KMS-11 (cell line): ENCODE measurements at regions not wholly inside any gene's neighbourhood (a gene's known extent, or its start where the extent isn't known, plus 50 kb on each side); places are given as distances from the start of the nearest gene placed in this dataset.

Source experiments
- H2AFZ ChIP-seq: fragments of 200-600 bp; sonication (generic); 2 replicates; pipeline ENCODE4 v1.6.1; 2016; ENCODE audit warnings: antibody characterized with exemption, mixed run types, low read depth
- H3K27ac ChIP-seq: fragments of 200-600 bp; sonication (generic); 2 replicates; pipeline ENCODE4 v1.6.1; 2016; ENCODE audit warnings: mild to moderate bottlenecking, mixed run types
- H3K27me3 ChIP-seq: fragments of 200-600 bp; sonication (generic); 2 replicates; pipeline ENCODE4 v1.6.1; 2017; ENCODE audit warnings: mild to moderate bottlenecking, low read depth, mixed run types, moderate library complexity; ENCODE audit not compliant: insufficient read depth
- H3K36me3 ChIP-seq: fragments of 200-600 bp; sonication (generic); 2 replicates; pipeline ENCODE4 v1.6.1; 2017; ENCODE audit warnings: mild to moderate bottlenecking, mixed run types; ENCODE audit not compliant: insufficient read depth
- H3K4me1 ChIP-seq: fragments of 200-600 bp; sonication (generic); 2 replicates; pipeline ENCODE4 v1.6.1; 2016; ENCODE audit warnings: mild to moderate bottlenecking, low read depth, mixed run types; ENCODE audit not compliant: poor library complexity, severe bottlenecking
- H3K4me2 ChIP-seq: fragments of 200-600 bp; sonication (generic); 2 replicates; pipeline ENCODE4 v1.7.0; 2016; ENCODE audit warnings: mild to moderate bottlenecking, mixed run types
- H3K4me3 ChIP-seq: fragments of 200-600 bp; sonication (generic); IDR thresholded peaks from 2 replicates; pipeline ENCODE4 v1.6.1; 2017; ENCODE audit warnings: low read depth, low read length, mixed read lengths; ENCODE audit not compliant: insufficient read depth
- H3K79me2 ChIP-seq: fragments of 200-600 bp; sonication (generic); 2 replicates; pipeline ENCODE4 v1.6.1; 2016; ENCODE audit warnings: low read depth, mixed run types; ENCODE audit not compliant: insufficient read depth
- H3K9ac ChIP-seq: fragments of 200-600 bp; sonication (generic); 2 replicates; pipeline ENCODE4 v1.6.1; 2016; ENCODE audit warnings: mild to moderate bottlenecking, mixed run types
- H4K20me1 ChIP-seq: fragments of 200-600 bp; sonication (generic); 2 replicates; pipeline ENCODE4 v1.6.1; 2016; ENCODE audit warnings: mild to moderate bottlenecking, mixed run types; ENCODE audit not compliant: insufficient read depth
- CTCF ChIP-seq: fragments of 200-600 bp; sonication (generic); conservative IDR thresholded peaks from 2 replicates; pipeline ENCODE4 v1.6.1; 2017; ENCODE audit warnings: low read depth, mild to moderate bottlenecking, antibody characterized with exemption, low read length, moderate library complexity, mixed read lengths

- Histone ChIP-seq H3K4me3 (no peak overlapping the region), H3K9ac (no peak overlapping the region), H3K4me2 (no peak overlapping the region), H4K20me1 (no peaks in the 10 kb centered on the region), H3K4me1 (no peaks in the 10 kb centered on the region), H3K27ac (no peak overlapping the region), H3K27me3 (no peaks in the 10 kb centered on the region), H3K79me2 (no peaks in the 10 kb centered on the region), H2AFZ (no peak overlapping the region), H3K36me3 (no peaks in the 10 kb centered on the region)
- TF ChIP-seq CTCF, result no peak
These were observed 169.6 kb downstream of the TBXT start for GRCh38 chr6:165998072-165998471.

GRCh38 chr6:165991341-165991740, 176.3 kb downstream of the TBXT start:
- Histone ChIP-seq H4K20me1 (no peaks in the 10 kb centered on the region), H3K4me3 (no peak overlapping the region), H3K4me1 (no peaks in the 10 kb centered on the region), H3K79me2 (no peaks in the 10 kb centered on the region), H3K27me3 (no peaks in the 10 kb centered on the region; the same call in 1 of the 2 replicates), H2AFZ (no peak overlapping the region), H3K9ac (no peak overlapping the region), H3K27ac (no peak overlapping the region), H3K4me2 (no peak overlapping the region), H3K36me3 (no peaks in the 10 kb centered on the region)
- no peak for TF ChIP-seq CTCF

- Histone ChIP-seq H3K4me3 (no peak overlapping the region), H2AFZ (no peak overlapping the region), H3K9ac (no peak overlapping the region), H3K27ac (no peak overlapping the region), H4K20me1 (no peaks in the 10 kb centered on the region), H3K79me2 (no peaks in the 10 kb centered on the region), H3K36me3 (no peaks in the 10 kb centered on the region), H3K4me2 (no peak overlapping the region), H3K27me3 (no peaks in the 10 kb centered on the region; the same call in 1 of the 2 replicates), H3K4me1 (no peaks in the 10 kb centered on the region)
- TF ChIP-seq CTCF, result no peak
These were observed 177.4 kb downstream of the TBXT start for GRCh38 chr6:165990216-165990615.

GRCh38 chr6:165988757-165989456, 178.7 kb downstream of the TBXT start:
- TF ChIP-seq CTCF, result no peak
- H2AFZ ChIP-seq, result no peak overlapping the region
- no peaks in the 10 kb centered on the region for H3K4me1 ChIP-seq
- H3K9ac ChIP-seq, result no peak overlapping the region
- H3K4me2 ChIP-seq, result no peak overlapping the region
- no peaks in the 10 kb centered on the region for H3K79me2 ChIP-seq
- H3K27me3 ChIP-seq, result no peaks in the 10 kb centered on the region; the same call in 1 of the 2 replicates
- no peak overlapping the region for H3K27ac ChIP-seq
- H3K36me3 ChIP-seq, result no peaks in the 10 kb centered on the region
- no peaks in the 10 kb centered on the region for H4K20me1 ChIP-seq
- H3K4me3 ChIP-seq, result no peak overlapping the region
